Heart left ventricle (tissue), 16 donors: ENCODE measurements at regions not wholly inside any gene's neighbourhood (a gene's known extent, or its start where the extent isn't known, plus 50 kb on each side); places are given as distances from the start of the nearest gene placed in this dataset.

Experiments used
- ATAC-seq, 4 donors: fragments of 200-7000 bp; cut with Tn5 transposase; one replicate each; pipeline ENCODE4 v1.9.1; 2020 to 2022; ENCODE audit warnings: moderate library complexity in 4 of 4, mild to moderate bottlenecking in 3 of 4, moderate number of reproducible peaks in 1 of 4
- DNase-seq, 5 donors: peaks; one replicate each; pipeline ENCODE4 v3.0.0-alpha.2; 2020
- H3K27ac ChIP-seq, 12 donors: fragments of 200-600 bp; sonication (generic) in 4 of 12; one replicate each; pipeline versions ENCODE4 v1.5.0 to v1.8.0; 2016 to 2022; ENCODE audit warnings: mild to moderate bottlenecking in 2 of 12
- H3K27me3 ChIP-seq, 9 donors: fragments of 200-600 bp; sonication (generic) in 2 of 9; one replicate each; pipeline versions ENCODE4 v1.5.1 to v1.8.0; 2016 to 2022; ENCODE audit warnings: mild to moderate bottlenecking in 3 of 9
- H3K36me3 ChIP-seq, 9 donors: fragments of 200-600 bp; sonication (generic) in 2 of 9; one replicate each; pipeline versions ENCODE4 v1.5.0 to v1.8.0; 2018 to 2022; ENCODE audit warnings: mild to moderate bottlenecking in 2 of 9
- H3K4me1 ChIP-seq, 12 donors: fragments of 200-600 bp; sonication (generic) in 4 of 12; one replicate each; pipeline versions ENCODE4 v1.5.0 to v1.8.0; 2016 to 2022; ENCODE audit warnings: mild to moderate bottlenecking in 3 of 12
- H3K4me3 ChIP-seq, 12 donors: fragments of 200-600 bp; sonication (generic) in 4 of 12; one replicate each; pipeline versions ENCODE4 v1.5.0 to v1.8.0; 2017 to 2022; ENCODE audit warnings: mild to moderate bottlenecking in 9 of 12, moderate library complexity in 4 of 12
- H3K9me3 ChIP-seq, 12 donors: fragments of 200-600 bp; sonication (generic) in 4 of 12; one replicate each; pipeline versions ENCODE4 v1.5.0 to v1.8.0; 2016 to 2022; ENCODE audit warnings: mild to moderate bottlenecking in 1 of 12
- CTCF ChIP-seq, 12 donors: fragments of 200-600 bp; sonication (generic) in 4 of 12; IDR thresholded peaks; one replicate each; pipeline versions ENCODE4 v1.5.0 to v1.8.0; 2018 to 2022; ENCODE audit warnings: antibody characterized with exemption in 12 of 12, mild to moderate bottlenecking in 5 of 12
- POLR2A ChIP-seq, 2 donors: fragments of 450-650 bp; IDR thresholded peaks; one replicate each; pipeline ENCODE4 v1.6.1; 2017; ENCODE audit warnings: antibody characterized with exemption in 2 of 2, mild to moderate bottlenecking in 2 of 2, moderate library complexity in 2 of 2
- WGBS, 4 donors: extraction: QIAGEN DNeasy Blood & Tissue Kit in 2 of 4; methylation state at CpG; one replicate each; pipeline versions ENCODE4 v1.1.5 to v1.1.7; 2013 to 2018; 5-methylcytosine and 5-hydroxymethylcytosine counted together
- intact Hi-C, 10 donors: fragments of 100-400 bp; cut with DNase I; formaldehyde crosslinking; loops; one replicate each; pipeline versions ENCODE4 v1.11.1 to v1.14.2; 2022
- donor health status: ischemic (EF 13 %, LVEDD 7.1; RV severe dilation, severe dysfunction).
- donor health status: healthy with polysubstance abuse.
- donor health status: DM: no; HTN: yes; CAD: no.
- donor health status: DM: no; HTN: no; CAD: no.
- donor health status: ischemic (EF 25% LVEDD 6.9; RV normal size, moderate dysfunction).
- donor health status: ischemic (EF 25% LVEDD 5.7; RV mildly dilated, moderate dysfunction).
- donor health status: healthy.
- donor health status: DM: yes; HTN: yes; CAD: no.
- donor health status: ischemic (EF 35%, LVEDD 5.7; RV mildly dilated, moderate dysfunction).
- donor health status: nonischemic (EF 11% LVEDD 7.7; RV severe dilation, severe dysfunction).
- donor health status: DM: yes; HTN: yes; CAD: no.
- donor health status: PGD.
- donor health status: ischemic (EF 29% LVEDD 5.4; RV normal size, mild dysfunction).
- donor health status: nonischemic (EF 23%, LVEDD 6.1; RV moderate dilation, normal function).

- ATAC-seq (no peak), DNase-seq (no peak)
- 95 to 97% (median 96%) methylated on average over 4 of the region's 4 CpGs for WGBS, 4 donors
- peaks cover 0 to 5% (median 0%) of the 10 kb centered on the region in 12 donors for H3K4me1 ChIP-seq
- H3K9me3 ChIP-seq: peaks cover 0 to under 1% (median 0%) of the 10 kb centered on the region in 12 donors
- TF ChIP-seq POLR2A (IDR thresholded peaks at IDR 0.05): no peak
- TF ChIP-seq CTCF (IDR thresholded peaks at IDR 0.05): no peak
- H3K27ac ChIP-seq: no peak overlapping the region
- H3K36me3 ChIP-seq: no peaks in the 10 kb centered on the region
- no peaks in the 10 kb centered on the region for H3K27me3 ChIP-seq
- intact Hi-C loops: no loop called here
- H3K4me3 ChIP-seq: no peak overlapping the region
Measured at GRCh38 chr13:106276876-106277275, 258.6 kb downstream of the EFNB2 start.

GRCh38 chr13:106275446-106276032 is 259.9 kb downstream of the EFNB2 start:
- H3K27ac ChIP-seq: no peak overlapping the region
- no peak overlapping the region for H3K4me3 ChIP-seq
- H3K4me1 ChIP-seq: peaks cover 0 to 5% (median 0%) of the 10 kb centered on the region in 12 donors
- TF ChIP-seq POLR2A (IDR thresholded peaks at IDR 0.05) (no peak), CTCF (IDR thresholded peaks at IDR 0.05) (no peak)
- no peaks in the 10 kb centered on the region for H3K9me3 ChIP-seq
- ATAC-seq (no peak), DNase-seq (no peak)
- H3K27me3 ChIP-seq: no peaks in the 10 kb centered on the region
- intact Hi-C loops: no loop called here
- no peaks in the 10 kb centered on the region for H3K36me3 ChIP-seq
- 57 to 63% (median 60%) methylated on average over 4 of the region's 4 CpGs for WGBS, 4 donors

DNA sequence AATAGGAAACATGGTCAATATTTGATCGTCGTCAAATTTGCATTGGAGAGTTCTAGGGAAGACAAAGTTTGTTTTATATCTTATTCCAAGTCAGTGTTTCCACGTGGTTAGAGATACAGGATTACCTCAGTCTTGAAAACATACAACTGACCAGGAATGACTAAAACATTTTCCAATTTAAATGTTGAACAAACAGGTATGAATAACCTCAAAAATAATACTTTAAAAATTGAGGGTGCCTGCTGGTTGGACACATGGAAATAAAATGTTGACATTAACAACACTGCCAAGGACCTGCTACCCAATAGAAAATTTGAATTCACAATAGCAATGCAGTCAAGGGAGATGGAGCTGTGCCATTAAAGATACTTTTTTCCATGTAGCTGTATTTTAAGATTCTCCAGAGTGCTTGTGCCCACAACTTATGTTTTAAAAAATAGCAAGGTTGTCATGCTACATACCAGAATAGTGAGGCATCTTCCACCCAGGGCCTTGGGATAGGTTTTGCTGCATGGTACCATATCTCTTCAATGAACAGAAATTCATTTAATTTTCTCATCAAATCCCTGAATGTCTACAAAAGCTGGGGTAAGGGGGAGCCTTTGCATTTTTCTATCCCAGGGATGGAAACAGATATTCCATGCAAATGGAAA is 260.8 kb downstream of the EFNB2 start:
- no peak for ATAC-seq
- no peak overlapping the region for H3K27ac ChIP-seq
- 87 to 93% (median 89%) methylated on average over 3 of the region's 3 CpGs for WGBS, 4 donors
- TF ChIP-seq CTCF (IDR thresholded peaks at IDR 0.05) (no peak), POLR2A (IDR thresholded peaks at IDR 0.05) (no peak)
- DNase-seq: no peak
- intact Hi-C loops: no loop called here
- no peaks in the 10 kb centered on the region for H3K36me3 ChIP-seq
- H3K4me3 ChIP-seq: no peak overlapping the region
- peaks cover 0 to 5% (median 0%) of the 10 kb centered on the region in 12 donors for H3K4me1 ChIP-seq
- H3K27me3 ChIP-seq: no peaks in the 10 kb centered on the region
- H3K9me3 ChIP-seq: no peaks in the 10 kb centered on the region

GRCh38 chr13:106263801-106264200 is 271.7 kb downstream of the EFNB2 start:
- H3K27ac ChIP-seq: no peak overlapping the region
- no peaks in the 10 kb centered on the region for H3K27me3 ChIP-seq
- 91 to 96% (median 93%) methylated on average over 4 of the region's 4 CpGs for WGBS, 4 donors
- no peaks in the 10 kb centered on the region for H3K4me1 ChIP-seq
- H3K36me3 ChIP-seq: no peaks in the 10 kb centered on the region
- ATAC-seq: no peak
- peaks cover 0 to 17% (median 7%) of the 10 kb centered on the region in 12 donors for H3K9me3 ChIP-seq
- TF ChIP-seq CTCF (IDR thresholded peaks at IDR 0.05) (no peak), POLR2A (IDR thresholded peaks at IDR 0.05) (no peak)
- no peak for DNase-seq
- H3K4me3 ChIP-seq: no peak overlapping the region
- intact Hi-C loops: no loop called here
